BLaER1 (cell line): ENCODE measurements at regions not wholly inside any gene's neighbourhood (a gene's known extent, or its start where the extent isn't known, plus 50 kb on each side); places are given as distances from the start of the nearest gene placed in this dataset.
"Not testable (repeated sequence)": the region's sequence is repeated elsewhere in the genome, so short reads cannot be mapped to it uniquely, and the experiment has no call there.

Experiments used
- H3K27ac ChIP-seq: shearing (Covaris generic); formaldehyde crosslinking; 2 replicates; pipeline ENCODE4 v1.8.1; 2022
- H3K27me3 ChIP-seq: shearing (Covaris generic); formaldehyde crosslinking; 2 replicates; pipeline ENCODE4 v1.8.1; 2022
- H3K36me3 ChIP-seq: shearing (Covaris generic); formaldehyde crosslinking; 2 replicates; pipeline ENCODE4 v1.8.1; 2022
- H3K4me1 ChIP-seq: shearing (Covaris generic); formaldehyde crosslinking; 2 replicates; pipeline ENCODE4 v1.8.1; 2022
- H3K4me2 ChIP-seq: shearing (Covaris generic); formaldehyde crosslinking; 2 replicates; pipeline ENCODE4 v1.8.1; 2022
- H3K4me3 ChIP-seq: shearing (Covaris generic); formaldehyde crosslinking; 2 replicates; pipeline ENCODE4 v1.8.1; 2022
- H3K9ac ChIP-seq: shearing (Covaris generic); formaldehyde crosslinking; 2 replicates; pipeline ENCODE4 v1.8.1; 2022
- H3K9me3 ChIP-seq: shearing (Covaris generic); formaldehyde crosslinking; 2 replicates; pipeline ENCODE4 v1.8.1; 2022
- H4K20me1 ChIP-seq: shearing (Covaris generic); formaldehyde crosslinking; 2 replicates; pipeline ENCODE4 v1.8.1; 2022
- Cebpa-rat ChIP-seq: shearing (Covaris generic); IDR thresholded peaks from 2 replicates; pipeline ENCODE4 v1.8.1; 2022

DNA sequence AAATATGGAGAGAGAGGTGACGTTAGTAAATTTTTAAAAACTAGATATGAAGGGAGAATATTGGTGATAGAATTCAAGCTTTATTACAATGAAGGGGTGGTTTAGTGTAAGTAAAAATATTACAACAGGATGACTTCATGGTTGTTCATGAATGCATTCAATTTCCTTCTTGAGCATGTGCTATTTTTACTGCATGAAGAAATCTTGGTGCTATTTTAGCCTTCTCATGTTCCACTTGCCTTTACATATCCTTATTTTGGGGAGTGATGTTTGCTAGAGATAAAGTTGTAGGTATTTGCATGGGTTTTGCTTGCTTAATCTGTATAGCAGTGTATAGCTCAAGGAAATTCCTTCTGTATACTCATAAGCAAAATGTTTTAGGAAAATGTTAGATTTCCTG, 195.0 kb upstream of the MMADHC start:
- peaks cover 4% of the 10 kb centered on the region; the same call in 1 of the 2 replicates for H3K4me1 ChIP-seq
- no peak for TF ChIP-seq Cebpa-rat
- no peak overlapping the region for H3K4me3 ChIP-seq
- H3K9ac ChIP-seq = no peak overlapping the region
- 0 out of 2 replicates have a peak overlapping the region, but pooled peaks have one; percentile 5 for H3K4me2 ChIP-seq
- H3K27me3 ChIP-seq = no peaks in the 10 kb centered on the region; the same call in 1 of the 2 replicates
- H3K9me3 ChIP-seq = no peaks in the 10 kb centered on the region
- no peaks in the 10 kb centered on the region for H3K36me3 ChIP-seq
- no peak overlapping the region for H3K27ac ChIP-seq
- H4K20me1 ChIP-seq = no peaks in the 10 kb centered on the region

DNA sequence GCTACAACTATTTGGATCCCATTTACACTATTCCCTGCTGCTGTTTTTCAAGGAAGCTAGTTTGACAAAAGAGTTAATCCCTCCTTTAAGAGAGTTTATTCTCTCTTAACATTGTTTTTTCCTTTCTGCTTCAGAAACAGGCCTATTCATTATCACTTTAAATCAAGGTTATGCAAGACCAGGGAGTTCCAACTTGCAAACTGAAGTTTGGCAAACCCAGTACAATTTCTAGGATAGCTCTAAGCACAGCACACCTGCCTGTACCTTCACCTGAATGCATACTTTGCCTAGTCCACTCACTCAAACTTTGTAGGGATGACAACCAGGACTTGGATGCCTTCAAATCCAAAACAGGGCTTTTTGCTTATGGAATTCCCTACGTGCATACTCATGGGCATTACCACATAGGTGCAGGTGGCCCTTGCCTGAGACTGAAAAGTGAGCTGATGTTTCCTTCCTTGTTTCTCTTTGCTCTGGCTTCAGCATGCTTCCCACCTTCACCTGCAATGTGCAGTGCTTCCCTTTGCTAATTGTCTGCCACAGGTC, 193.8 kb upstream of the MMADHC start:
- Histone ChIP-seq H3K9me3 (no peaks in the 10 kb centered on the region), H4K20me1 (no peaks in the 10 kb centered on the region), H3K4me2 (no peak overlapping the region), H3K4me1 (peaks cover 4% of the 10 kb centered on the region; the same call in 1 of the 2 replicates), H3K36me3 (no peaks in the 10 kb centered on the region), H3K27ac (no peak overlapping the region), H3K9ac (no peak overlapping the region), H3K27me3 (no peaks in the 10 kb centered on the region), H3K4me3 (no peak overlapping the region)
- TF ChIP-seq Cebpa-rat = no peak

GRCh38 chr2:149773006-149773405, 185.4 kb upstream of the MMADHC start:
- Histone ChIP-seq H3K27ac (no peak overlapping the region), H3K4me3 (no peak overlapping the region), H3K27me3 (no peaks in the 10 kb centered on the region), H3K36me3 (no peaks in the 10 kb centered on the region), H4K20me1 (no peaks in the 10 kb centered on the region), H3K4me1 (no peaks in the 10 kb centered on the region), H3K9ac (no peak overlapping the region), H3K9me3 (no peaks in the 10 kb centered on the region), H3K4me2 (no peak overlapping the region)
- TF ChIP-seq Cebpa-rat = no peak

GRCh38 chr2:149768320-149768799, 180.8 kb upstream of the MMADHC start:
- no peak for TF ChIP-seq Cebpa-rat
- Histone ChIP-seq H3K4me2 (no peak overlapping the region), H3K36me3 (no peaks in the 10 kb centered on the region), H3K9ac (no peak overlapping the region), H3K9me3 (no peaks in the 10 kb centered on the region), H3K27me3 (no peaks in the 10 kb centered on the region), H3K27ac (no peak overlapping the region), H4K20me1 (no peaks in the 10 kb centered on the region), H3K4me3 (no peak overlapping the region), H3K4me1 (no peaks in the 10 kb centered on the region)

DNA sequence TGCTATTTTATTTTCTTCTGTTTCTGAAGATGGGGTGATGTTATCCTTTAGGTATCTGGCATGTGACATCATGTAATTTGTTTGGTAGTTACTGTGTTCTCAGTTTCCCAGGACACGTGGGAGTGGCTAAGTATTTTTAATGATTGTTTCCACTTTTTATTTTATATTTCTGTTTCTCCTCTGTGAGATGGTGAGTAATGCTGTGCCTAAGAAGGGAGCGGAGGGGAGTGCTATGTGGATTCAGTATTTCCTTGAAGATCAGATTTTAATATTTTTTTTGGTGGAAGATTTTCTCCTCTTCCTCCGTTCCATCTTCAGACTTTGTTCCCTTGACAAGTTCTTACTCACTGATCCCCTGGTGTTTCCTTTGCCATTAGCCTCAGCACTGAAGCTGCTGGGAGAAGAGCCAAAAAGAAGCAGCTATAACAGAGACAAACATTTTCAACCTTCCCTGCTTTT, 180.0 kb upstream of the MMADHC start:
- Histone ChIP-seq H3K27ac (no peak overlapping the region), H3K36me3 (no peaks in the 10 kb centered on the region), H3K4me3 (no peak overlapping the region), H3K27me3 (no peaks in the 10 kb centered on the region), H3K9ac (no peak overlapping the region), H3K9me3 (no peaks in the 10 kb centered on the region), H3K4me1 (no peaks in the 10 kb centered on the region), H3K4me2 (no peak overlapping the region), H4K20me1 (no peaks in the 10 kb centered on the region)
- no peak for TF ChIP-seq Cebpa-rat

DNA sequence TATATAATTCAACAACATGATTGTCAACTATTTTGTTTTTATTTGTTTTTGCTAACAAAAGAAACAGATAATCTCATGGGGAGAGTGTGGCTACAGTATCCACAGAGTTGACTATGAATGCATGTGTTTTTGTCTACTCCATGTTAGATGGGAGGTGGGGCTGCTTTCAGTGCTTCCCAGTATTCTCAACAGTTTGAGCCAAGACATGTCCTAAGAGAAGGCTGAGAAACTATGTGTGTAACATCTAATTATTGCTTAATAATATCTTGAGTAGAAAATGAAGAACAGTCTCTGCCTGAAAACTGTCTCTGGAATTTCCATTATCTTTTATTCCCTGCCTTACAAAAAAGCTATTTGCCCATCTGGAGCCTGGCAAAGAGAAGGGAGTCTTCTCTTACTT, 178.8 kb upstream of the MMADHC start:
- no peak overlapping the region for H3K27ac ChIP-seq
- TF ChIP-seq Cebpa-rat = no peak
- H4K20me1 ChIP-seq = no peaks in the 10 kb centered on the region
- H3K4me2 ChIP-seq = no peak overlapping the region
- no peaks in the 10 kb centered on the region for H3K4me1 ChIP-seq
- no peaks in the 10 kb centered on the region for H3K36me3 ChIP-seq
- no peaks in the 10 kb centered on the region for H3K9me3 ChIP-seq
- H3K9ac ChIP-seq = no peak overlapping the region
- H3K27me3 ChIP-seq = no peaks in the 10 kb centered on the region
- H3K4me3 ChIP-seq = no peak overlapping the region

- Histone ChIP-seq H3K9ac (no peak overlapping the region), H3K4me1 (no peaks in the 10 kb centered on the region), H4K20me1 (no peaks in the 10 kb centered on the region), H3K4me2 (no peak overlapping the region), H3K27ac (no peak overlapping the region), H3K36me3 (no peaks in the 10 kb centered on the region), H3K9me3 (no peaks in the 10 kb centered on the region), H3K27me3 (no peaks in the 10 kb centered on the region), H3K4me3 (no peak overlapping the region)
- TF ChIP-seq Cebpa-rat = no peak
These were observed 178.1 kb upstream of the MMADHC start for GRCh38 chr2:149765636-149766035.

DNA sequence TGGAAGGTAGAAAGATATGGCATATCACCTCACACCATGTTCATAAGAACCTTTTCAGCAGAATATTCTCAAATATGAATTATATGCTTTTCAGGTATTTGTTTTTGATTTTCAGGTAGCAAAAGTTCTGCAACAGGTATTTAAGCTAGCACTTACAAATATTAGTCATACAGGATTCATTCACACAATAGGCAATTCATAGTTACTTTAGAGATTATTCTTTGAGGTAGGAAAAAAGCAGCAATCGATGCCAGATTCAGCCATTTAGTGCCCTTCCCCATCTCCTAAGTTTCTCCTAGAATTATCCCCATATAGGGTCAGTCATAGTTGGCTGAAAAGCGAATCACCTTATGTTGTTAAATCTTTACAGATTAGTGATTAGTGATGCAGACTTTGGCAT, 177.4 kb upstream of the MMADHC start:
- Histone ChIP-seq H4K20me1 (no peaks in the 10 kb centered on the region), H3K4me2 (no peak overlapping the region), H3K27ac (no peak overlapping the region), H3K36me3 (no peaks in the 10 kb centered on the region), H3K9me3 (no peaks in the 10 kb centered on the region), H3K27me3 (no peaks in the 10 kb centered on the region), H3K4me3 (no peak overlapping the region), H3K9ac (no peak overlapping the region), H3K4me1 (no peaks in the 10 kb centered on the region)
- no peak for TF ChIP-seq Cebpa-rat

GRCh38 chr2:149763358-149763757, 175.8 kb upstream of the MMADHC start:
- no peaks in the 10 kb centered on the region for H3K4me1 ChIP-seq
- H3K36me3 ChIP-seq = no peaks in the 10 kb centered on the region
- H3K9me3 ChIP-seq = no peaks in the 10 kb centered on the region
- H3K9ac ChIP-seq = no peak overlapping the region
- H3K27ac ChIP-seq = no peak overlapping the region
- no peak overlapping the region for H3K4me3 ChIP-seq
- no peak overlapping the region for H3K4me2 ChIP-seq
- H4K20me1 ChIP-seq = no peaks in the 10 kb centered on the region
- TF ChIP-seq Cebpa-rat = no peak
- no peaks in the 10 kb centered on the region for H3K27me3 ChIP-seq

- no peaks in the 10 kb centered on the region for H3K36me3 ChIP-seq
- H3K27me3 ChIP-seq = no peaks in the 10 kb centered on the region
- no peak overlapping the region for H3K9ac ChIP-seq
These were observed 174.0 kb upstream of the MMADHC start for GRCh38 chr2:149761611-149762010.

DNA sequence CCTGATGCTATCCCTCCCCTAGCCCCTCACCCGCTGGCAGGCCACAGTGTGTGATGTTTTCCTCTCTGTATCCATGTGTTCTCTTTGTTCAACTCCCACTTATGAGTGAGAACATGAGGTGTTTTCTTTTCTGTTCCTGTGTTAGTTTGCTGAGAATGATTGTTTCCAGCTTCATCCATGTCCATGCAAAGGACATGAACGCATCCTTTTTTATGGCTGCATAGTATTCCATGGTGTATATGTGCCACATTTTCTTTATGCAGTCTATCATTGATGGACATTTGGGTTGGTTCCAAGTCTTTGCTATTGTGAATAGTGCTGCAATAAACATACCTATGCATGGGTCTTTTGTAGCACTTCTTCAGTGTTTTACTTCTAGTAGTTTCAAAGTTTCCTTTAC, 171.8 kb upstream of the MMADHC start:
- H3K4me2 ChIP-seq, H3K27me3 ChIP-seq, H3K36me3 ChIP-seq, H3K27ac ChIP-seq, H3K9me3 ChIP-seq, H3K9ac ChIP-seq, H3K4me1 ChIP-seq, H4K20me1 ChIP-seq, H3K4me3 ChIP-seq: not testable (repeated sequence)

More at GRCh38 chr2:149761611-149762010, 174.0 kb upstream of the MMADHC start:
- Histone ChIP-seq H3K4me3 (no peak overlapping the region), H3K4me2 (no peak overlapping the region), H3K4me1 (no peaks in the 10 kb centered on the region), H3K9me3 (no peaks in the 10 kb centered on the region), H3K27ac (no peak overlapping the region), H4K20me1 (no peaks in the 10 kb centered on the region)
- TF ChIP-seq Cebpa-rat = no peak

DNA sequence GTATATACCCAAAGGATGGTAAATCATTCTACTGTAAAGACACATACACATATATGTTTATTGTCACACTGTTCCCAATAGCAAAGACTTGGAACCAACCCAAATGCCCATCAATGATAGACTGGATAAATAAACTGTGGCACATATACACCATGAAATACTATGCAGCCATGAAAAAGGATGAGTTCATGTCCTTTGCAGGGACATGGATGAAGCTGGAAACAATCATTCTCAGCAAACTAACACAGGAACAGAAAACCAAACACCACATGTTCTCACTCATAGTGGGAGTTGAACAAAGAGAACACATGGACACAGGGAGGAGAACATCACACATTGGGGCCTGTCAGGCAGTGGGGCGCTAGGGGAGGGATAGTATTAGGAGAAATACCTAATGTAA, 167.1 kb upstream of the MMADHC start:
- H3K4me3 ChIP-seq, H3K4me1 ChIP-seq, H3K27ac ChIP-seq, H3K9me3 ChIP-seq, H4K20me1 ChIP-seq, H3K27me3 ChIP-seq, H3K9ac ChIP-seq, H3K4me2 ChIP-seq, H3K36me3 ChIP-seq: not testable (repeated sequence)
